ENCODE measurements at regions not wholly inside any gene's neighbourhood (a gene's known extent, or its start where the extent isn't known, plus 50 kb on each side); places are given as distances from the start of the nearest gene placed in this dataset.

- H3K9me3 ChIP-seq: no peaks in the 10 kb centered on the region
- H3K4me1 ChIP-seq: no peaks in the 10 kb centered on the region
- no peak for TF ChIP-seq USF2 (IDR thresholded peaks at IDR 0.05)
- no peak for TF ChIP-seq CTCF (IDR thresholded peaks at IDR 0.05)
- TF ChIP-seq HDAC2 (IDR thresholded peaks at IDR 0.05): no peak
- TF ChIP-seq RARB (CRISPR knock-in tag; IDR thresholded peaks at IDR 0.05): no peak
- no peak for TF ChIP-seq HOXB13 (CRISPR knock-in tag; IDR thresholded peaks at IDR 0.05; ENCODE audit: low read depth)
- TF ChIP-seq CEBPB (IDR thresholded peaks at IDR 0.05): no peak
- TF ChIP-seq PHF8 (IDR thresholded peaks at IDR 0.05; ENCODE audit: borderline replicate concordance, low read depth): no peak
- no peak for TF ChIP-seq HOXA7 (CRISPR knock-in tag; IDR thresholded peaks at IDR 0.05)
- TF ChIP-seq NR3C1 (IDR thresholded peaks at IDR 0.05): no peak
- ATAC-seq (no peak), DNase-seq (ENCODE audit: low read depth in 1 of 2, low spot score in 1 of 2) (no peak), FAIRE-seq (no peak)
- no peak overlapping the region for H3K27ac ChIP-seq
- H3K4me2 ChIP-seq: no peak overlapping the region
- CTCF ChIA-PET: interaction anchor here (0.6 kb wide), 1 partner anchor 409 kb away, joined by 3 read pairs; no protein-coding TSS in a partner anchor
- 76% methylated on average over 4 of the region's 4 CpGs for WGBS (ENCODE audit: missing lambda C conversion rate)
- H3K4me3 ChIP-seq: no peak overlapping the region
- POLR2A ChIA-PET: no interaction called here
These were observed 78.8 kb downstream of the LINC01488 start for GRCh38 chr11:69560141-69560790.

DNA sequence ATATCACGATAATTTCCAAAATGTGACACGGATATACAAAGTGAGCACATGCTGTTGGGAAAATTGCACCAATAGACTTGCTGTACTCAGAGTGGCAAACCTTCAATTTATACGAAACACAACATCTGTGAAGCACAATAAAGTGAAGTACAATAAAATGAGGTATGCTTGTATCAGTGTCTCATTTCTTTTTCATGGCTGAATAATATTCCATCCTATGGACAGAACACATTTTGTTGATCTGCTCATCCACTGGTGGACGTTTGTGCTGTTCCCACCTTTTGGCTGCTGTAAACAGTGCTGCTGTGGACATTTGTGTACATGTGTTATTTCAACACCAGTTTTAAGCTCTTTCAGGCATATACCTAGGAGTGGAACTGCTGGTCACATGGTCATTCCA lies 78.7 kb upstream of the CCND1 start:
- POLR2A ChIA-PET: no interaction called here
- no peak overlapping the region for H3K27ac ChIP-seq

GRCh38 chr11:69562816-69563215 lies 78.1 kb upstream of the CCND1 start:
- Histone ChIP-seq H3K4me1 (no peaks in the 10 kb centered on the region), H3K27ac (no peak overlapping the region), H3K4me2 (no peak overlapping the region), H3K4me3 (no peak overlapping the region), H3K9me3 (no peaks in the 10 kb centered on the region)
- DNase-seq (ENCODE audit: low read depth in 1 of 2, low spot score in 1 of 2) (no peak), FAIRE-seq (no peak), ATAC-seq (no peak)
- CTCF ChIA-PET: interaction anchor here (1.0 to 1.5 kb wide), 3 partner anchors 11 to 431 kb away, joined by 3 to 5 read pairs (median 5); no protein-coding TSS in a partner anchor
- WGBS (ENCODE audit: missing lambda C conversion rate): 57% methylated on average over 3 of the region's 4 CpGs
- POLR2A ChIA-PET: no interaction called here
- TF ChIP-seq E2F6 (IDR thresholded peaks at IDR 0.05; ENCODE audit: borderline replicate concordance, low read depth) (no peak), NFE2L2 (conservative IDR thresholded peaks at IDR 0.05; ENCODE audit: low read length) (no peak), FOXS1 (CRISPR knock-in tag; IDR thresholded peaks at IDR 0.05) (no peak), MAX (IDR thresholded peaks at IDR 0.05) (no peak)
- TF ChIP-seq, protein P1, sequence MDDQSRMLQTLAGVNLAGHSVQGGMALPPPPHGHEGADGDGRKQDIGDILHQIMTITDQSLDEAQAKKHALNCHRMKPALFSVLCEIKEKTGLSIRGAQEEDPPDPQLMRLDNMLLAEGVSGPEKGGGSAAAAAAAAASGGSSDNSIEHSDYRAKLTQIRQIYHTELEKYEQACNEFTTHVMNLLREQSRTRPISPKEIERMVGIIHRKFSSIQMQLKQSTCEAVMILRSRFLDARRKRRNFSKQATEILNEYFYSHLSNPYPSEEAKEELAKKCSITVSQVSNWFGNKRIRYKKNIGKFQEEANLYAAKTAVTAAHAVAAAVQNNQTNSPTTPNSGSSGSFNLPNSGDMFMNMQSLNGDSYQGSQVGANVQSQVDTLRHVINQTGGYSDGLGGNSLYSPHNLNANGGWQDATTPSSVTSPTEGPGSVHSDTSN (IDR thresholded peaks at IDR 0.05): no peak
- TF ChIP-seq, protein P2, sequence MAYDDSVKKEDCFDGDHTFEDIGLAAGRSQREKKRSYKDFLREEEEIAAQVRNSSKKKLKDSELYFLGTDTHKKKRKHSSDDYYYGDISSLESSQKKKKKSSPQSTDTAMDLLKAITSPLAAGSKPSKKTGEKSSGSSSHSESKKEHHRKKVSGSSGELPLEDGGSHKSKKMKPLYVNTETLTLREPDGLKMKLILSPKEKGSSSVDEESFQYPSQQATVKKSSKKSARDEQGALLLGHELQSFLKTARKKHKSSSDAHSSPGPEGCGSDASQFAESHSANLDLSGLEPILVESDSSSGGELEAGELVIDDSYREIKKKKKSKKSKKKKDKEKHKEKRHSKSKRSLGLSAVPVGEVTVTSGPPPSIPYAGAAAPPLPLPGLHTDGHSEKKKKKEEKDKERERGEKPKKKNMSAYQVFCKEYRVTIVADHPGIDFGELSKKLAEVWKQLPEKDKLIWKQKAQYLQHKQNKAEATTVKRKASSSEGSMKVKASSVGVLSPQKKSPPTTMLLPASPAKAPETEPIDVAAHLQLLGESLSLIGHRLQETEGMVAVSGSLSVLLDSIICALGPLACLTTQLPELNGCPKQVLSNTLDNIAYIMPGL (CRISPR knock-in tag; IDR thresholded peaks at IDR 0.05; ENCODE audit: borderline replicate concordance): no peak

More for the DNA sequence above, 78.7 kb upstream of the CCND1 start:
- WGBS (ENCODE audit: missing lambda C conversion rate): 63% methylated on average over 4 of the region's 4 CpGs
- H3K4me1 ChIP-seq: no peaks in the 10 kb centered on the region
- no peak for FAIRE-seq
- CTCF ChIA-PET: interaction anchor here (1.0 to 1.5 kb wide), 3 partner anchors 11 to 431 kb away, joined by 3 to 5 read pairs (median 5); no protein-coding TSS in a partner anchor
- no peak for TF ChIP-seq CHD4 (IDR thresholded peaks at IDR 0.05; ENCODE audit: borderline replicate concordance)
- TF ChIP-seq CTCF (IDR thresholded peaks at IDR 0.05): no peak
- TF ChIP-seq, protein P1 (IDR thresholded peaks at IDR 0.05): no peak
- no peak for TF ChIP-seq CEBPB (IDR thresholded peaks at IDR 0.05)
- ATAC-seq: no peak
- no peak for DNase-seq (ENCODE audit: low read depth in 1 of 2, low spot score in 1 of 2)
- H3K9me3 ChIP-seq: no peaks in the 10 kb centered on the region
- H3K4me3 ChIP-seq: no peak overlapping the region
- no peak overlapping the region for H3K4me2 ChIP-seq
